Endometrial microvascular endothelial cells (primary cell): ENCODE measurements at regions not wholly inside any gene's neighbourhood (a gene's known extent, or its start where the extent isn't known, plus 50 kb on each side); places are given as distances from the start of the nearest gene placed in this dataset.

Experiments used
- in situ Hi-C: cut with HindIII; loops from 2 replicates; pipeline ENCODE4 v1.10.0; 2017; ENCODE audit warnings: low sequenced_read_pairs, low pct_unique_long_range_greater_than_20kb; ENCODE audit errors: inconsistent ontology term

DNA sequence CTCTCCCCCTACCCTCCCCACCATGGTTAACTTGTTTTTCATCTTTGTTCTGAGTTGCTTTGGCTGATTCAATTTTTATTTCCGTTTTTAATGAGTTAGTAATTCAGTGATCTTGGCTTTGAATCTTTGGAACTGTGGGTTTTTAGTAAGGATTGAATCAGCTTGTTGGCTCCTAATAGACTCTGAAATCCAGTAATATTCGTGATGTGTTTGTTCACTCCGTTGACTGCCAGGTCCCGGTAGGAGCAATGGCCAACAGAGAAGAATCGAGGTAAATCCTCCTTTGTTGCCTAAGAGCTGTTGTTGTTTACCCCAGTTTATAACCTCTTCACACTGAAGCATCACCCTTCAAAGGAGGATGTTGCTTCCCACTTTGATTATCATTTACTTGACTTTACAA, 92.7 kb downstream of the PCSK1 start:
- in situ Hi-C loops, result loop anchor here (25.0 kb wide), 3 partner anchors 272 to 678 kb away; no protein-coding TSS in a partner anchor

DNA sequence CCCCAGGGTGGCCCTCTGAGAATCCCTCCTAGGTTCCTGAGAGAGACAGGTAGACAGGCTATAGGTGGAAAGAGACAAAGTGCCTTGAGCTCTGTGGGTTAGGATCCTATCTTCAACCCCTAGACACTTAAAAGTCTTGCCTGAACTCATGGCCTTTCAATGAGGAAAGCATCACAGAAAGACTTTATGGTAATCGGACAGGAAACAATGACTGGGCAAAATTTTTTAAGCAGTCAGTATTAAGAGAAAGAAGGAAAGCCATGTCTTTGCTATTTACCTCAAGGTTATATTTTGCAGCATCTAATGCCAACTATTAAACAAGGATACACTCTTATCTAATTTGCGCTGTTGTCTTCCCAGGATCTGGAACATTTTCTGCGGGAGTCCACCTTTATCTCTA, 93.2 kb downstream of the PCSK1 start:
- in situ Hi-C loops, result loop anchor here (10.0 to 25.0 kb wide), 4 partner anchors 272 to 678 kb away; no protein-coding TSS in a partner anchor

DNA sequence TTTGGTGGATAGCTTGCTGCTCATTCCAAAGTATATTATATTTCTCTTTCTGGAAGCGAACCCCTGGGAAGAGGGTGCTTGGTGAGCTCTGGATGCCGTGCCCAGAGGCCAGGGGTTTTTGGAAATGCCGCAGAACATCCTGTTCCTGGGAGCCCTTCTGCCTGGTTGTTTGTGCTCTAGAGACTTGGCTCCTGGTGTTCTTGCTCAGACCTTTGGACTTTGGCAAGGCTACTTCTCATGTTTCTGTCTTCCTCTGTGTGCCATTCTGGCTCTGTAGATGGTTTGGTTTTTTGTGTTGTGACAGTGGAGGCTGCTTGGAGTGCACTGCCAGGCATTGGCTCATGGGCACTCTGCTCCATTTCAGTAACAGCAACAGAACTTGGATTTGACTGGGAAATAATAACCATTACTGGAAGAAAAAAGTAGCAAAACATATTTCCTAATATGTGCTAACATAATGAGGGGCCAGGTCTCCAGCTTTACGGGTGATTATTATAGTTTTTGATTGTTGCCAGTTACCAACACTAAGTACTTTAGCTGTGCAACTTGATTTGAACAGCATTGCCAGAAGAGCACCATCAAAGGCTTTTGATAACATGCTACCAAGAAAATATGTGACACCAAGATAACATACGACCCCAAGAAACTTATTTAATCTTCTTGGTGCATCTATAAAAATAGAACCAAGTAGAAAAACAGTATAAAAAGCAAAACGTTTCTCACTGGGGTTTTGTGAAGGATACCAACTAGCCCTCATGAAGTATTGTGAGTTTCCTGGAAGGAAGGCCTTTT, 94.2 kb downstream of the PCSK1 start:
- in situ Hi-C loops, result loop anchor here (10.0 to 25.0 kb wide), 4 partner anchors 273 to 677 kb away; no protein-coding TSS in a partner anchor

DNA sequence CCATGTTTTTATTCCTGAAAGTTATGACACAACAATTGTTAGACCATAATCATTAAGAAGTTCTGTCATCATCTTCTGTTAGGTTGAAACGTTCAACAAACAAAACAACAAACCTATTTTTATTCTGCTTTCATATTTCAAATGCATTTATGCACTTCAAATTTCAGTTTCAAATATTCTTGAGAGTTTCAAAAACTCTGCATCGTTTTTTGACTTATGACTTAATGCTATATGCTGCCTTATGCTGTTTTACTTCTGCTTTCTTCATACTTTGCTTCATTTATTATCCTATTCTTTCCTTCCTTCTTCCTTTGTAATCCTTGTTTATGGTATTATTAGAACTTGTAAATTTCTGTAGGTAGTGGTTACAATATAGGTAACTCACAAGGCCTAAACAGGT, 95.0 kb downstream of the PCSK1 start:
- in situ Hi-C loops, result loop anchor here (10.0 to 25.0 kb wide), 4 partner anchors 274 to 676 kb away; no protein-coding TSS in a partner anchor

DNA sequence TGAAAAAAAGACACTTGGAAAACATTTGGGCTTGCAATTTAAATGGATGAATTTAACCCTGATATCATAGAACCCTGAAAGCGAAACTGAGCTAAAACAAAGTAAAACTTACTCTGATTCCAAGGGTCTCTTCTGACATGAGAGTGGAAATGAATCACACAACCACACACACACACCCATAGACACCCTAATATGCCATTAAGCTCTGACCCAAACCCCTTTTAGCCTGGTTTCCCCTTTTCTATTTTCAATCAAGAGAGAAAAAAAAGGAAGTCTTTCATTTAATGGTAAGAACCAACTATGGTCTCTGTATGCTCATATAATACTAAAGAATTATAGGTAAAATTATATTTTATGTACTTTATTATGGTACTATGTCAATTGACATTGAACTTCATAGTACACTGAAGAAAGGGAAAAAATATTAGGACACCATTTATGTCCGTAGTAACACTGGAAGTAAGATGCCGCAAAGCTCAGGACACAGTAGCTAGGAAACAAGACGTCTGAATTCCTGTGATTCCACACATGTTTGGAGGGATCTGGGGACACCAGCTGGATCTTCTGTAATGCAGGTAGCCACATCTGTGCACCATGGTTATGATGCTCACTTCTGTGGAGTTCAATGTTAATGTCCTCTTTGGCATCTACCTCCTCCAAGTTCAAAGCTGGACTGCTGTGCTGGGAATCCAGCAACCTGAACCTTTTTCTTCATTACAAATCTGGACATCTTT, 95.8 kb downstream of the PCSK1 start:
- in situ Hi-C loops, result loop anchor here (10.0 to 25.0 kb wide), 4 partner anchors 275 to 675 kb away; no protein-coding TSS in a partner anchor

DNA sequence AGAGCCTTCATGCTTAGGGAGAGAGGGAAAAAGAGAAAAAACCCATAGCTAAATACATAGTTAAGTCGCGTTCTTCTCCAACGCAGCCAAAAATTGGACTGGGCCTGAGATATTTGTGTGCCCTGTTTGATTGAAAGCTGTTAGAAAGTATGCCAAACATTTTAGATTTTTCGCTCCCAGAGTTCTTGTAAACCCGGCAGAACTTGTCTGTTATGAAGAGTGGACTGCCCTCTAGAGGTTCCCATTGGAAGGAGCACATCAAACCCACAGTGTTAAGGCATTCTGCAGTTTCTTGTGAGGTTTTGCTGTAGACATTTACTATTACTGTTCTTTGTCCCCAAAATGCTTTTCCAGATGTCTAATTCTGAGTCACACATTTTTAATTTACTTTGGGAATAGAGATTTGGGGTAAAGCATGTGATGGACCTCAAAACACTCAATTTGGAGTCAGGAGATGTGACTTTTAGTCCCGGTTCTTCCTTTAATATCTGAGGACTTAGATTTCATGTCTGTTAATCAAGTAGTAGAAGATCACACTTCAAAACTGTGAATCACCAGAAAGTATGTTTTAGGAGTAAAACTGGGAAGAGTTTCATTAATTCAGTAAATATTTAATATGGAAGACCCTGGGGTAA, 96.6 kb downstream of the PCSK1 start:
- in situ Hi-C loops, result loop anchor here (10.0 to 25.0 kb wide), 4 partner anchors 276 to 674 kb away; no protein-coding TSS in a partner anchor

DNA sequence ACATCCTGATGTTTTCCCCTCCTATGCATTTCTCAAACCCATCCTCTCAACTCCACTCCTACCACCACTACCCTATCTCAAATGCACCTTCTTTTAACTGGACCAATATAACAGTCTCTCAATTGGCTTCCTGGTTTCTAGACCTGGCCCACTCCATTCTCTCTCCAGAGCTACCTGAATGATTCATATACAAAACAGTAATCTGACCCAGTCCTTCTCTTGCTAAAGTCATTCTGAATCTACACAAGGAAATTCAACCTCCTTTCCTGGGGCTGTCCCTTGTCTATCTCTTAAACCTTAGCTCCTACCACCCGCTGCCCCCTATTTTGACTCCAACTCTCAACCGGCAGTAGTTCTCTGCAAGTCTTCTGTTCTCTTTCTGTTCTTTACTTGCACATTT, 97.2 kb downstream of the PCSK1 start:
- in situ Hi-C loops, result loop anchor here (10.0 to 25.0 kb wide), 4 partner anchors 276 to 674 kb away; no protein-coding TSS in a partner anchor

DNA sequence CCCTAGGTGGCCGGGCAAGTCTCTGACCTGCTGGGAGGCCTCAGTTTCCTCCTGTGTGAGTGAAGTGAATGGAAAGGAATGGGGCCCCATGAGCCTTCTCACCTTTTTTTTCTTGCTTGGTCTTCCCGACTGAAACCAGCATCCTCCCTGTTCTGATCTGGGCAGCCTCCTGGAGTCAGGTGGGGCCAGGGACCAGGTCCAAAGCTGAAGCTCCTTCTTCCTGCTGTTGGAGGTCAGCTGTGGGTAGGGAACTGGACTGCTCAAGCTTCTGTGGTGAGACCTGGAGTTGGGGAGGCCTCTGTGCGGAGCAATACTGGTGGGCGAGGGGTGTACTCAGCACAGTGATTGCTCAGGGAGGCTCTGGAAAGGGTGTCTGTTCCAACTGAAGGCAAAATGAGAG, 99.7 kb downstream of the PCSK1 start:
- in situ Hi-C loops, result loop anchor here (10.0 to 25.0 kb wide), 4 partner anchors 279 to 671 kb away; no protein-coding TSS in a partner anchor

DNA sequence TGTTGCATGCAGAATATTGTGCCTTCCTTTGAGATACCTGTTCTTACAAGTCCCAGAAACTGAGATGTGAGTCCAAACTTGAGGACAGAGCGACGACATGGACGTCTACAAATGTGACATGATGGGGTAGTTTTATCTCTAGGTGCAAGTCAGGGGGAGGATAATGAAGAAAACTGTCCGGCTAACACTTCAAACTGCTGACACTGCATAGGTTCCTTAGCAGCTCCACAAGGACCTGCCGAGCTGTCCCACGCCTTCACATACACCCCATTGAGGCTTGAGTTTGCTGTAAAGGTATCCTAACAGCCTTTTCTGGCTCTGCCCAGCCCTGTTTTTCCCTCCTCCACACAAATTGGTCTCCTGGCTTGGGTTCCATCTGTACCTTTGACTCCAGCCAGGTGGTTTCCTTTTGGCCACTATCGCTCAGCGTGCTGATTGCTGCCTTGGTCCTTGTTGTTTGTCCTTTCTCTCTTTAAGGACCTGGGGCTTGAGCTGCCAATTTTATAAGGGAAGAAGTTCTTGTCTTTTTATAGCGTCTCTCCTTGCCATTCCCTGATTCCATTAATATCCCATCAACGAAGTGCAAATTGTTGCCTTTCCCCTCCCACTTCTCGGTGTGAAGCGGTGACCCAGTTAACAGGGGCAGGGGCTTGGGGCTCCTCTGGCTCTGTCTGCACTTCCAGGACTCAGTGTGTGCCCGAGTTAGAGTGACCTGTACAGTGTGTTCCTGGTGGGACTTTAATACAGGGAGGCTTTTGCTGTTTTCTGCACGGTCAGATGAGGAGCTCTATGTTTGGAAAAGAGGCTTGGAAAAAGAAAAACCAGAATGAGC, 100.3 kb downstream of the PCSK1 start:
- in situ Hi-C loops, result loop anchor here (10.0 to 25.0 kb wide), 4 partner anchors 280 to 670 kb away; no protein-coding TSS in a partner anchor

DNA sequence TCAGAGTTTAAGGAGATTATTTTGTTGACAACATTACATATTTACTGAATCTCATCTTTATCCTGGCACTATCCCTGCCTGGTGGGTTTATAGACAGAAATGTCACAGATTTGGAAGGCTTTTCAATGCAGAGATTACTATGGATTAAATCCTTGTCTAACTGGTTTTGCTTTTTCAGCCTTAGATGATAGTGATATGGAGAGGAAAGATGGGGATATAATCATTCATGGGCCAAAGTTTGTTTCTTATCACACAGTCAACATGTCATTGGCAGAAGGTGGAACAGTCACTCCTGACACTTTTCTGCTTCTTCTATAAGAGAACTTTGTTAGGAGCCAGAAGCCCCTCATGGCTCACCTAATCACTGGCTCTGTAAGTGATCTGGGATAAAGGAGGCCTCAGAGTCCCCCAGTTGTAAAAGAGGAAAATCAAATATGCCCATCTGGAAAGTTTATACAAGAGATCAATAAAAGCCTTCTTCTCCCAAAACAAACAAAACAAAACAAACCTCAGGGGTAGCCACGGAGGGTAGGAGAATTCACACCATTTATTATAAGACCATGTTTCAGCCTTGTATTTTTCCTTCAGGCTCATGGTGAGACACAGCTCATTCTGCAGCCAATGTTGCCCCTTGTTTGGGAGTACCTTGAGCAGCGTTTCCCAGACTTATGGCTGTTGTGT, 101.2 kb downstream of the PCSK1 start:
- in situ Hi-C loops, result loop anchor here (10.0 to 25.0 kb wide), 4 partner anchors 280 to 670 kb away; no protein-coding TSS in a partner anchor

DNA sequence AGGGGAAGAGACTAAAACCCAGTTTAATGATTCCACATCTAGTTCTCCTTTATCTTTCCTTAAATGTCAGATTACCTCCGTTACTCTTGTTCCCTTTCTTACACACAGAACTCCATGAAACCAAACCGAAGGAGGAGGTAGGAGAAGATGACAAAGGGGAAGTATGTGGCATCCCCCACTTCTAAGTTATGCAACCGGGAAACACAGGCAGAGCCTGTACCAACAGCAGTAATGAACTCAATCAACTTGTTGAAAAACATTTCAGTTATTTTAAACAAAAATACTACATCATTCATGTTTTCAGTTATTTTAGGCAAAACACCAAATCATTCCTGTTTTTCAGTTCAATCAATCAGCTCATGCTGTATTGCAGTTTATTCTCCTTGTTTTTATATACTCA, 101.8 kb downstream of the PCSK1 start:
- in situ Hi-C loops, result loop anchor here (10.0 to 25.0 kb wide), 4 partner anchors 281 to 669 kb away; no protein-coding TSS in a partner anchor

DNA sequence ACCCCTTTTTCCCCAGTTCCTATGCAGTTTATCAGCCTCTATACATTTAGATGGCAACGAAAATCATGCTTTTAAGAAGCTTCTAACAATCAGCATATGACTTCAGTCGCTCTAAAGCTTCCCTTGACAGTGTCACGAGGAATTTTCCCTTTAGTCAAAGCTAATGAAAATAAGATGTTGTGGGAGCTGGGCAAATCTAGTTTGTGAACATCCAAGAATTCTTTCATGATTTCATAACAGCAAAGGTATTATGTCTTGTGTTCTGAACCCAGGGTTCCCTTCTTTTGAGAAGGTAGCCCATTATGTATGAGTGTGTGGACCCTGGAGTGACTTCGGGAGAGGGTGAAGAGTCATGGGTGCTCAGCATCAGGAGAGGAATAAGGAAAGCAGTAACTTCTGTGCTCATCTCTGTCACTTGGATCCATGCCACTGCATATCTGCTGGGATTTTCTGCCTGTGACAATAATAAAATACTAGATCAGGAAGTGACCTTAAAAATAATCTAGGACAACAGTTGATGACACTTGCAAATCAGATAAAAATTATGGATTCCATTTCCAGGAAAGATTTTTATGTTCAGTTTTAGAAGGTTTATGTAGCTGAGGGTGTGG, 102.4 kb downstream of the PCSK1 start:
- in situ Hi-C loops, result loop anchor here (10.0 to 25.0 kb wide), 4 partner anchors 282 to 668 kb away; no protein-coding TSS in a partner anchor

DNA sequence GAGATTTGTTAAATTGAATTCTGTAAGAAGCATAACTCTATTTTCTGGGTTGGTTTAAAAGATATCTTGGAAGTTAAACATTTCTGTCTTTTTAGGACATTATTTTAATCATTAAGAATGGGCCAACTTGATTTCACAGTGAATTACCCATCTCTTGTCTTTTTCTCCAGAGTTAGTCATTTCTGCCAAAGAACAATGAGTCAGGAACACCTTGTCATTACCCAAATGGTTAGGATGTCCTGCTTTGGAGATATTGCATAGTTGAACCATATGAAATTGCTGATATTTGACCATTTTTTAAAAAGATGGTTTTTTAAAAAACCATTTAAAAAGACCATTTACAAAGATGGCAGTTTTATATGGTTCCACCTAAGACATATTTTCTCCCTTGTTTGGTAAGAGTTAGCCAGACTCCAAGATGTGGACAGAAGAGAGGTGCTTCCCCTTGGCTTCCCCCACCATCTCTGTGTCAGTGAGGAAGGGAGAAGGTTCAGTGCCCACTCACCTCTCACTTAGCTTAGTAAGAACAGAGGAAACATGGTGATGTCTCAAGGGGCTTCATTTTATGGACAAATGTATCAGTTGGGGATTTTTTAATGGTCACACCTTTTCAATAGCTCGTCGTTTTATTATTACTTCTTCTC, 103.0 kb downstream of the PCSK1 start:
- in situ Hi-C loops, result loop anchor here (10.0 to 25.0 kb wide), 4 partner anchors 282 to 668 kb away; no protein-coding TSS in a partner anchor

DNA sequence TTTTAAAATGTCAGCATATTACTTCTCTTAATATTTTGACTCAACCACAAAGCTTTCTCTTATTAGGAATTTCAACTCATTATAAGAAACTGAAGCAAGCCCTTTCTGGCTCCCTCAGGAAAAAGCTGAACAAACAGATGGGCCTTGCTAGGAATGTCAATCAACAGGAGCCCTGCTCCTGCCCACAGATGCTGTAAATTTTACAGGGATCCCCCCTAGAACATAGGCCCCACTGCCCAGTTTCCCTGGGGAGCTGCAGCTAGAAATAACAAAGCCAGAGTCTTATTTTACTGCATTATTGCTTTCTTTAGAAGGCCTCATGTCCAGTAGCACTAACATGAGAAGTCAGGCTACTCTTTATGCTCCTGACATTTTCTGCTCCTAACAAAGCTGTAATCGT, 103.8 kb downstream of the PCSK1 start:
- in situ Hi-C loops, result loop anchor here (25.0 kb wide), 3 partner anchors 283 to 667 kb away; no protein-coding TSS in a partner anchor

DNA sequence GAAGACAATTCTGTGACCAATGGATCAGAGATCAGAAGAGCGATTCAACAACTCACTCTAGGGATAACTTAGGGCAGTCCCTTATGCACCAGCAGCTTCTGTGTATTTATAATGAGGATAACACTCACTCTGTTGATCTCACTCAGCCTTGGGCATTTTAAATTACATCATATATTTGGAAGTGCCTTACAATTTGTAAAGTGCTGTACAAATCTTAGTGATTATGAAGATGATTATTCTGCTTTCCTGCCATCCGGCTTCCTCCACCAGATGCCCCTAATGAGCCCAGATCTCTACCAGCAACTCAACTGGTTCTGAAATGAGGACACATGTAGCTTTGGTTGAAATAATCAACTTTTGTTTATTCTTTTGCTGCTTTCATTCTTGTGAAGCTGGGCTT, 105.3 kb downstream of the PCSK1 start:
- in situ Hi-C loops, result loop anchor here (25.0 kb wide), 3 partner anchors 285 to 665 kb away; no protein-coding TSS in a partner anchor

DNA sequence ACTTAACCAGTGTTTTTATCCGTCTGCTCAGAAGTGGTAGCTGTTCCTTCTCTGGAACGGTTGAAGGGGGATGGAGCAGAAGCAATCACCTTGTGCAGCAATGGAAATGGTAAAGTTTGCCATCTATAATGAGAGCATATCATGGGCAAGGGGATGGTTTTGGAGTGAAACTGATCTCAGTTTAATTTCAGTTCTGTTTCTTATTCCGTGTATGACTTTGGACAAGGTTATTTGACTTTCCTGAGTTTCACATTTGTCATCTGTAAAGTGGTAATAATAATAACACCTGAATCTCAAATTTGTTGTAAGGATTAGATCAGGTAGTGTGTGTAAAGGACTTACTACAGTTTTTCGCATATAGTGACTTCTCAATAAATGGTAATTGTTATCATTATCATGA, 106.1 kb downstream of the PCSK1 start:
- in situ Hi-C loops, result loop anchor here (25.0 kb wide), 3 partner anchors 285 to 665 kb away; no protein-coding TSS in a partner anchor
